Osteocyte (in vitro differentiated cells): ENCODE measurements at regions not wholly inside any gene's neighbourhood (a gene's known extent, or its start where the extent isn't known, plus 50 kb on each side); places are given as distances from the start of the nearest gene placed in this dataset.

Source experiments
- DNase-seq: peaks from one replicate; pipeline ENCODE4 v3.0.0; 2021; ENCODE audit warnings: mixed read lengths; ENCODE audit not compliant: unreplicated experiment; ENCODE audit errors: extremely low spot score
- H3K27ac Mint-ChIP-seq: one replicate; pipeline ENCODE4 v1.8.0; 2021; ENCODE audit warnings: mild to moderate bottlenecking, mixed read lengths; ENCODE audit not compliant: unreplicated experiment
- H3K27me3 Mint-ChIP-seq: one replicate; pipeline ENCODE4 v1.8.0; 2021; ENCODE audit warnings: mixed read lengths; ENCODE audit not compliant: unreplicated experiment
- H3K36me3 Mint-ChIP-seq: one replicate; pipeline ENCODE4 v1.8.0; 2021; ENCODE audit warnings: mixed read lengths; ENCODE audit not compliant: unreplicated experiment
- H3K4me1 Mint-ChIP-seq: one replicate; pipeline ENCODE4 v1.8.0; 2021; ENCODE audit warnings: mixed read lengths; ENCODE audit not compliant: unreplicated experiment
- H3K4me3 Mint-ChIP-seq: one replicate; pipeline ENCODE4 v1.8.0; 2021; ENCODE audit warnings: mild to moderate bottlenecking, moderate library complexity, mixed read lengths; ENCODE audit not compliant: unreplicated experiment
- H3K9me3 Mint-ChIP-seq: one replicate; pipeline ENCODE4 v1.8.0; 2021; ENCODE audit warnings: mixed read lengths; ENCODE audit not compliant: unreplicated experiment
- TF ChIP-seq, protein P1 (sequence below): fragments of 200-600 bp; sonication (generic); IDR thresholded peaks from 2 replicates; pipeline ENCODE4 v1.5.0; 2021; ENCODE audit warnings: antibody characterized with exemption, mild to moderate bottlenecking, moderate library complexity

DNA sequence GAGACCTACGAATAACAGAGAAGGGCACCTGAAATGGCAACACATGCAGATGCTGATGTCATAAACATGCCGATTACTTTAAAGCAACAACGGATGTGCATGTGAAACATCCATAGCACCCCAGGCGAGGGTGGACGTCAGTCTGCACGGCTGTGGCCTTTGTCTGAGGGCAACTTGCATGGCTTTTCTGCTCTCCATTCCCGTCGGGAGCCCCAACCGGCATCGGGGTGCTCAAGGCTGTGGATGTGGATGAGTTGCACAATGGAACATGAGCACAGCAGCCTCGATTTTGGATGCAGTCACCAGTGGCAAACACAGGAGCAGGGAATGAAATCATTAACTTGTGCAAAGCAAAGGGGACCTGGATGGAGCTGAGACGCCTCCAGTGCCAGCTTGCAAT, 298.2 kb upstream of the SALL3 start:
- Mint-ChIP-seq H3K27ac (no peak overlapping the region), H3K36me3 (no peaks in the 10 kb centered on the region), H3K9me3 (peaks cover 28% of the 10 kb centered on the region), H3K27me3 (no peaks in the 10 kb centered on the region), H3K4me3 (no peak overlapping the region), H3K4me1 (no peaks in the 10 kb centered on the region)
- TF ChIP-seq, protein P1, sequence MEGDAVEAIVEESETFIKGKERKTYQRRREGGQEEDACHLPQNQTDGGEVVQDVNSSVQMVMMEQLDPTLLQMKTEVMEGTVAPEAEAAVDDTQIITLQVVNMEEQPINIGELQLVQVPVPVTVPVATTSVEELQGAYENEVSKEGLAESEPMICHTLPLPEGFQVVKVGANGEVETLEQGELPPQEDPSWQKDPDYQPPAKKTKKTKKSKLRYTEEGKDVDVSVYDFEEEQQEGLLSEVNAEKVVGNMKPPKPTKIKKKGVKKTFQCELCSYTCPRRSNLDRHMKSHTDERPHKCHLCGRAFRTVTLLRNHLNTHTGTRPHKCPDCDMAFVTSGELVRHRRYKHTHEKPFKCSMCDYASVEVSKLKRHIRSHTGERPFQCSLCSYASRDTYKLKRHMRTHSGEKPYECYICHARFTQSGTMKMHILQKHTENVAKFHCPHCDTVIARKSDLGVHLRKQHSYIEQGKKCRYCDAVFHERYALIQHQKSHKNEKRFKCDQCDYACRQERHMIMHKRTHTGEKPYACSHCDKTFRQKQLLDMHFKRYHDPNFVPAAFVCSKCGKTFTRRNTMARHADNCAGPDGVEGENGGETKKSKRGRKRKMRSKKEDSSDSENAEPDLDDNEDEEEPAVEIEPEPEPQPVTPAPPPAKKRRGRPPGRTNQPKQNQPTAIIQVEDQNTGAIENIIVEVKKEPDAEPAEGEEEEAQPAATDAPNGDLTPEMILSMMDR = no peak
- no peak for DNase-seq

- Mint-ChIP-seq H3K9me3 (peaks cover 32% of the 10 kb centered on the region), H3K36me3 (no peaks in the 10 kb centered on the region), H3K4me3 (no peak overlapping the region), H3K4me1 (no peaks in the 10 kb centered on the region), H3K27ac (no peak overlapping the region), H3K27me3 (no peaks in the 10 kb centered on the region)
- TF ChIP-seq, protein P1 = no peak
- DNase-seq = no peak
Measured at GRCh38 chr18:78681934-78682333, 297.7 kb upstream of the SALL3 start.

- H3K27me3 Mint-ChIP-seq = no peaks in the 10 kb centered on the region
- H3K4me1 Mint-ChIP-seq = no peaks in the 10 kb centered on the region
- H3K27ac Mint-ChIP-seq = no peak overlapping the region
- TF ChIP-seq, protein P1 = no peak
- H3K36me3 Mint-ChIP-seq = no peaks in the 10 kb centered on the region
- peaks cover 32% of the 10 kb centered on the region for H3K9me3 Mint-ChIP-seq
- H3K4me3 Mint-ChIP-seq = no peak overlapping the region
- no peak for DNase-seq
Measured at GRCh38 chr18:78682716-78683115, 296.9 kb upstream of the SALL3 start.

- Mint-ChIP-seq H3K36me3 (no peaks in the 10 kb centered on the region), H3K27me3 (no peaks in the 10 kb centered on the region), H3K9me3 (peaks cover 32% of the 10 kb centered on the region), H3K4me1 (no peaks in the 10 kb centered on the region), H3K4me3 (no peak overlapping the region), H3K27ac (no peak overlapping the region)
- TF ChIP-seq, protein P1 = no peak
- DNase-seq = no peak
Measured at GRCh38 chr18:78683191-78684010, 296.2 kb upstream of the SALL3 start.

DNA sequence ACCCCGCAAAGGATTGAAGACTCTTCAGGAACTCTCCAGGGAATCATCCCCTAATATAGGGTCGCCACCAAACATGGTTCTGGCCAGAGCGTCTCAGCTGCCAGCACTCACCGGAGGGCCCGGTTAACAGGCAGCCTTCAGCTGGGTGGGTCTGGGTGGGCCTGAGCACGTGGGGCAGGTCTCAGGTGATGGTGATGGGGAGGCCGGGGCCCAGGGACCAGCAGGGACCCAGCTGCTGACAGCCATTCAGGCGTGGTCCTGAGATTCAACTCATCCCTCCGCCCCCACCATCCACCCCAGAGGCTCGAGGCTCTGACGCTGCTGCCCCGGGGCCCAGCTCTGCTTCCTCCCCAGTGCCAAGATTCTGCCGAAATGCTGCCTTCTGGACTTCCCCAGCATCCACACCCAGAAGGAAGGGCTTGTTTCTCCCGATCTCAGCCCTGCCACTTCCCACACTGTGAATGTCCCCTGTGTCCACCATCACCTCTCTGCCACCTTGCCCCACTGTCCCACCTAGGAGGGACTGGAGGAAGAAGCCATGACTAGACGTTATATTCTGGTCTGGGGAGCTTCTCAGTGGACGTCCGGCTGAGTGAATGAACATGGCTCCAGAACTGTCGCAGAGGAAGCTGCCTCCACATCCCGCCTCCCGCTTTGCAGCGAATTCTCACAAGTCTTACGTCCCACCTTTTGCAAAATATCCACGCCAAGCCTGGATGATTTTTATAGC, 294.2 kb upstream of the SALL3 start:
- TF ChIP-seq, protein P1 = no peak
- H3K27ac Mint-ChIP-seq = no peak overlapping the region
- no peak overlapping the region for H3K4me3 Mint-ChIP-seq
- no peaks in the 10 kb centered on the region for H3K27me3 Mint-ChIP-seq
- no peaks in the 10 kb centered on the region for H3K36me3 Mint-ChIP-seq
- no peaks in the 10 kb centered on the region for H3K4me1 Mint-ChIP-seq
- H3K9me3 Mint-ChIP-seq = peaks cover 35% of the 10 kb centered on the region
- no peak for DNase-seq
